ENCODE measurements at regions not wholly inside any gene's neighbourhood (a gene's known extent, or its start where the extent isn't known, plus 50 kb on each side); places are given as distances from the start of the nearest gene placed in this dataset.

- TF ChIP-seq CTCF (IDR thresholded peaks at IDR 0.05) (no peak), POLR2A (IDR thresholded peaks at IDR 0.05) (no peak)
Measured at GRCh38 chr7:145795132-145795531, 321.5 kb upstream of the CNTNAP2 start.

Measured in thyroid gland (tissue), 4 donors.